ENCODE measurements at regions not wholly inside any gene's neighbourhood (a gene's known extent, or its start where the extent isn't known, plus 50 kb on each side); places are given as distances from the start of the nearest gene placed in this dataset.
A peak's percentile ranks its signal among the peaks of the same experiment; 100 is the strongest.

DNA sequence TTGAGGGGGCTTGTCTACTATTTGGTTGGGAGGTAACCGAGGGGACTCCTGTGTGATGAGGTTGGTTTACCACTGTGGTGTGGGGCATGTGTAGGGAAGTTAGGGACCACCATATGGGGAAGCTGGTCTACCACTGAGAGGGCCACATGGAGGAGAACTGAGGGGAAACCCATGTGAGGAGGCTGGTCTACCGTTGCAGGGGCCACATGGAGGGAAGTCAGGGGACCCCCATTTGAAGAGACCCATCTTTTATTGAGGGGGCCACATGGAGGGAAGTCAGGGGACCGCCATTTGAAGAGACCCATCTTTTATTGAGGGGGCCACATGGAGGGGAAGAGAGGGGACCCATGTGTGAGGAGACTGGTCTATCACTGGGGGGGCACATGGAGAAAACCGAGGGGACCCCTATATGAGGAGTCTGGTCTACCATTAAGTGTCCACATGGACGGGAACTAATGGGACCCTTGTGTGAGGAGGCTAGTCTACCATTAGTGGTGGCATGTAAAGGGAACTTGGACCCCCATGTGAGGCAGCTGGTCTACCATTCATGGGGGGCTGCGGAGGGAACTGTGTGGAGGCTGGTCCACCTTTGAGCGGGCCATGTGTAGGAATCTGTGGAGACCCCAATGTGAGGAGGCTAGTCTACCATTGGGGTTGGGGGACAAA, 165.5 kb downstream of the FBLN2 start:
- peak; percentile 4 to 6 for DNase-seq

DNA sequence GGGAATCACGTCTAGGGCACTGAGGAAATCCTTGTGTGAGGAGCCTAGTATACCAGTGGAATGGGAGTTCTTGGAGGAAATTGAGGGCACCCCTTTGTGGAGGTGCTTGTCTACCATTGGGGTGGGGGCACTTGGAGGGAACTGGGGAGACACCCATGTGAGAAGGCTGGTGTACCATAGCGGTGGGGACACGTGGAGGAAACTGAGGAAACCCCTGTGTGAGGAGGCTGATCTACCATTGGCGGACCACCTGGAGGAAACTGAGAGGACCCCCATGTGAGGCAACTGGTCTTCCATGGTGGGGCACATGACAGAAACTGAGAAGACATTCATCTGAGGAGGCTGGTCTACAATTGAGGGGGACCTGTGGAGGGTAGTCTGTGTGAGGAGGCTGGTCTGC, 164.5 kb downstream of the FBLN2 start:
- peak; percentile 4 to 6 for DNase-seq

DNA sequence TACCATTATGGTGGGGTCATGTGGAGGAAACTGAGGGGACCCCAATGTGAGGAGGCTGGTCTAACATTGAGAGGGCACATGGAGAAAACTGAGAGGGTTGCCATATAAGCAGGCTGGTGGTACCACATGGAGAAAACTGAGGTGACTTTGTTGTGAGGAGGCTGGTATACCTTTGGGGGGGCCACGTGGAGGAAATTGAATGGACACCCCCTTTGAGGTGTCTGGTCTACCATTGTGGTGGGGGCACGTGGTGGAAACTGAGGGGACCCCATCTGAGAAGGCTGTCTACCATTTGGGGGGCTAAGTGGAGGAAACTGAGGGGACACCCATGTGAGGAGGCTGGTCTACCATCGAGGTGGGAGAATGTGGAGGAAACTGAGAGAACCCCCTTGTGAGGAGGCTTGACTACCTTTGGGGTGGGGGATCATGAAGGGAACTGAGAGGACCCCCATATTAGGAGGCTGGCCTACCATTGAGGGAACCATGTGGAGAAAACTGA, 163.8 kb downstream of the FBLN2 start:
- peak in 1 of 2 experiments; percentile 0 for DNase-seq

DNA sequence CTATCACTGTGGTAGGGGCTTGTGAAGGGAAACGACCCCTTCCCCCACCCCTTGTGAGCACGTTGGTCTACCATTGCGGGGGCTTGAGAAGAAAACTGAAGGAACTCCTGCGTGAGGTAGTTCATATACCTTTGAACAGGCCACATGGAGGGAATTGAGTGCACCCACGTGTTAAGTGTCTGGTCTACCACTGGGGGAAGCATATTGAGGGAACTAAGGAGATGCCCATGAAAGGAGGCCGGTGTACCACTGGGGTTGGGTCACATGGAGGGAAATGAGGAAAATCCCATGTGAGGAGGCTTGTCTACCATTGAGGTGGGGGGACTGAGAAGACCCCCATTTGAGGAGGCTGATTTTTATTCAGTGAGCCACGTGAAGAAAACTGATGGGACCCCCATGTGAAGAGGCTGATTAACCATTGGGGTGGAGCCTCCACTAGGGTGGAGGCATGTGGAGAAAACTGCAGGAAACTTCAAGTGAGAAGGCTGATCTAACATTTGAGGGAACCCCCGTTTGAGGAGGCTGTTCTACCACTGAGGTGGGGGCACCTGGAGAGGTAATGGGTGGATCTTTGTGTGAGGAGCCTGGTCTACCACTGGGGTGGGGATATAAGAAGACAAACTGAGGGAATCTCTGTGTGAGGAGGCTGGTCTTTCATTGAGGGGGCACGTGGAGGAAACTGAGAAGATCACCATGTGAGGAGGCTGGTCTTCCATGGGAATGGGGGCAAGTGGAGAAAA, 163.2 kb downstream of the FBLN2 start:
- DNase-seq = peak in 1 of 2 experiments; percentile 4

DNA sequence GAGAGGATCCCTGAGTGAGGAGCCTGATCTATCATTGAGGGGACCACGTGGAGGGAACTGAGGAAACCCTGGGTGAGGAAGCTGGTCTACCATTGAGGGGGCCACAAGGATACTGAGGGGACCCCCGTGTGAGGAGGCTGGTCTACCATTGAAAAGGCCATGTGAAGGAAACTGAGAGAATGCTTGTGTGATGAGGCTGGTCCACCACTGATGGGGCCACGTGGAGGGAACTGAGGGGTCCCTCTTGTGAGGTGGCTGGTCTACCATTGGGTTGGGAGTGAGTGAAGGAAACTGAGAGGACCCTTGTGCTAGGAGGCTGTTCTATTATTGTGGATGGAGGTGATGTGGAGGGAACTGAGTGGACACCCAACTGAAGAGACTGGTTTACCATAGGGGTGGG, 161.3 kb downstream of the FBLN2 start:
- DNase-seq = no peak

DNA sequence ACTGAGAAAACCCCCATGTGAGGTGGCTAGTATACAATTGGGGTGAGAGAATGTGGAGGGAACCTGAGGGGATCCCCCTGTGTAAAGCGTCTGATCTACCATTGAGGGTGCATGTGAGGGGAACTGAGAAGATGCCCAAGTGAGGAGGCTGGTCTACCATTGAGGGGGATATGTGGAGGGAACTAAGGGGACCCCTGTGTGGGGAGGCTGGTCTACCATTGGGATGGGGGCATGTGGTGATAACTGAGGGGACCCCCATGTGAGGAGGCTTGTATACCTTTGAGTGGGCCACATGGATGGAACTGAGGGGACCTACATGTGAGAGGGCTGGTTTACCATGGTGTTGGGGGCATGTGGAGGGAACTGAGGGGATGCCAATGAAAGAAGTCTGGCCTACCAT, 160.8 kb downstream of the FBLN2 start:
- DNase-seq = peak; percentile 6 to 7

DNA sequence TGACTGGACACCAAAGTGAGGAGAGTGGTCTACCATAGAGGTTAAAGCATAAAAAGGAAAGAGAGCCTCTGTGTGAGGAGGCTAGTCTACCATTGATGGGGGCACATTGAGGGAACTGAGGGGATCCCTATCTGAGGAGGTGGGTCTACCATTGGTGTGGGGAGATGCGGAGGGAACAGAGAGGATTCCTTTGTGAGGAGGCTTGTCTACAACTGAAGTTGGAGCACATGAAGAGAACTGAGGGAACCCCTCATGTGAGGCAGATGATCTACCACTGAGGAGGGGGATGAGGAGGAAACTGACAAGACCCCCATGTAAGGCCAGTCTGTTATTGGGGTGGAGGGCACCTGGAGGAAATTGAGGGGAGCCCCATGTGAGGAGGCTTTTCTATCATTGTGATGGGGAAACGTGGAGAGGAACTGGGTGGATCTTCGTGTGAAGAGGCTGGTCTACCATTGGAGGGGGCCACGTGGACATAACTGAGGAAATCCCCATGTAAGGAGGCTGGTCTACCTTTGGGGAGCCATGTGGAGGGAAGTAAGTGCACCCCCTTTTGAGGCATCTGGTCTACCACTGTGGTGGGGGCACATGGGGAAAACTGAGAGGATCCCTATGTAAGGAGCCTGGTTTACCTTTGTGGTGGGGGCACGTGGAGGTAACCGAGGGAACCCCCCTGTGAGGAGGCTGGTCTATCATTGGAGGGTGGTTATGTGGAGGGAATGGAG, 160.1 kb downstream of the FBLN2 start:
- DNase-seq = peak in 1 of 2 experiments; percentile 2

DNA sequence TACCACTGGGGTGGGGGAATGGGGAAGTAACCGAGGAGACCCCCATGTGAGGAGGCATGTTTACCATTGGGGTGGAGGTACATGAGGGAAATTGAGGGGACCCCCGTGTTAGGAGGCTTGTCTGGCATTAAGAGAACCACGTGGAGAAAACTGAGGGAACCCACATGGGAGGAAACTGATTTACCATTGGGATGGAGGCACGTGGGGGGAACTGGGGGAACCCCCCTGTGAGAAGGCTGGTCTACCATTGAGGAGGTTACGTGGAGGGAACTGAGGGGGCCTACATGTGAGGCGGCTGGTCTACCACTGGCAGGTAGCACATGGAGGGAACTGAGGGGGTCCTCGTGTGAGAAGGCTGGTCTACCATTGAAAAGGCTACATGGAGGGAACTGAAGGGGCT, 159.4 kb downstream of the FBLN2 start:
- DNase-seq = no peak

DNA sequence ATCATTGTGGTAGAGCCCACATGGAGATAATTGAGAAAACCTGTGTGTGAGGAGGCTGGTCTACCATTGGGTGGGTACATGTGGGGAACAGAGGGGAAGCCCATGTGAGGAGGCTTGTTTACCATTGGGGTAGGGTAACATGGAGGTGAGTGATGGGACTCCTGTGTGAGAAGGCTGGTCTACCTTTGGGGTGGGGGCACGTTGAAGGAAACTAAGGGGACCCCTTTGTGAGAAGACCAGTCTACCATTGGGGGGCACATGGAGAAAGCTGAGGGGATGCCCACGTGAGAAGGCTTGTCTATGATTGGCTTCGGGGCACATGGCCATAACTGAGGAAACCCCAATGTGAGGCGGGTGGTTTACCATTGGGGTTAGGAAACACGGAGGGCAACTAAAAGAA, 158.5 kb downstream of the FBLN2 start:
- DNase-seq = no peak

DNA sequence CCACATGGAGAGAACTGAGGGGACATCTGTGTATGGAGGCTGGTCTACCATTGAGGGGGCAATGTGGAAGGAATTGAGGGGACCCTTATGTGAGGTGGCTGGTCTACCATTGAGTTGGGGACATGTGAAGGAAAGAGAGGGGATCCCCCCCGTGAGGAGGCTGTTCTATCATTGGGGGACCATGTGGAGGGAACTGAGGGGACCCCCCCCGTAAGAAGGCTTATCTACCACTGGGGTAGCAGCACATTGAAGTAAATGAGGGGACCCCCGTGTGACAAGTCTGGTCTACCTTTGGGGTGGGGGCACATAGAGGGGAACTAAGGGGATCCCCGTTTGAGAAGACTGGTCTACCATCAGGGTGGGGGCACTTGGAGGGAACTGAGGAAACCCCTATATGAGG, 158.0 kb downstream of the FBLN2 start:
- no peak for DNase-seq

DNA sequence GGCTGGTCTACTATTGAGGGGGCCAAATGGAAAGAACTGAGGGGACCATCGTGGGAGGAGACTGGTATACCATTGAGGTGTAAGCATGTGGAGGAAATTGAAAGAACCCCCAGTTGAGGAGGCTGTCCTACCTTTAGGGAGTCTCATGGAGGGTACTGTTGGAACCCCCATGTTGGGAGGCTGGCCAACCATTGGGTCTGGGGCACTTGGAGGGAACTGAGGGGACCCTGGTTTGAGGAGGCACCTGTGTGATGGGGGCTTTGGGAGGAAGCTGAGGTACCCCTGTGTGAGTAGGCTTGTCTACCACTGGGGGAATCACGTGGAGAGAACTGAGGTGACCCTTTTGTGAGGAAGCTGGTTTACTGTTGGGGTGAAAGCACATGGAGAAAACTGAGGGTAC, 157.5 kb downstream of the FBLN2 start:
- no peak for DNase-seq

DNA sequence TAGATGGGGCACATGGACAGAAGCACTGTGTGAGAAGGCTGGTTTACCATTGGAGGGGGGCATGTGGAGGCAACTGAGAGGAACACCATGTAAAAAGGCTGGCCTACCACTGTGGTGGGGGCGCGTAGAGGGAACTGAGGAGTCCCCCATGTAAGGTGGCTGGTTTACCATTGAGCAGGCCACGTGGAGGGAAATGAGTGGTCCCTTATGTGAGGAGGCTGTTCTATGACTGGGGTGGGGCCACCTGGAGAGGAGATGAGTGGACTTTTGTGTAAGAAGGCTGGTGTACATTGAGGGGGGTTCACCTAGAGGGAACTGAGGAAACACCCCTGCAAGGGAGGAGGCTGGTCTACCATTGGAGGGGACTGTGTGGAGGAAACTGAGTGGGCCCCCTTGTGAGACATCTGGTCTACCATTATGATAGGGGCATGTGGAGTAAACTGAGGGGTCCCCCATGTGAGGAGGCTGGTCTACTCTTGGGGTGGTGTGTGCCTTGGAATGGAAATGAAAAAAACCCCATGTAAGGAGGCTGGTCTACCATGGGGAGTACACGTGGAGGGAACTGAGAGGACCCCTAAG, 156.9 kb downstream of the FBLN2 start:
- no peak for DNase-seq

DNA sequence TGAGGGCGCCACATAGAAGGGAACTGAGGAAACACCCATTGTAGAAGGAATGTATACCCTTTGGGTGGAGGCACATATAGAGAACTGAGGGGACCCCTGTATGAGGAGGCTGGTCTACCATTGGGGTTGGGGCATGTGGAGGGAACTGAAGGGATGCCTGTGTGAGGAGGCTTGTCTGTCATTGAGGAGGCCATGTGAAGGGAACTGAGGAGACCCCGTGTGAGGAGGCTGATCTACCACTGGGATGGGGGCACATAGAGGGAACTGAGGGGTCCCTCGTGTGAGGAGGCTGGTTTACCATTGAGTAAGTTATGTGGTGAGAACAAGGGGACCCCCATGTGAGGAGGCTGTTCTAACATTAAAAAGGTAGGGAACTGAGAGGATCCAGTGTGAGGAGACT, 156.1 kb downstream of the FBLN2 start:
- no peak for DNase-seq

DNA sequence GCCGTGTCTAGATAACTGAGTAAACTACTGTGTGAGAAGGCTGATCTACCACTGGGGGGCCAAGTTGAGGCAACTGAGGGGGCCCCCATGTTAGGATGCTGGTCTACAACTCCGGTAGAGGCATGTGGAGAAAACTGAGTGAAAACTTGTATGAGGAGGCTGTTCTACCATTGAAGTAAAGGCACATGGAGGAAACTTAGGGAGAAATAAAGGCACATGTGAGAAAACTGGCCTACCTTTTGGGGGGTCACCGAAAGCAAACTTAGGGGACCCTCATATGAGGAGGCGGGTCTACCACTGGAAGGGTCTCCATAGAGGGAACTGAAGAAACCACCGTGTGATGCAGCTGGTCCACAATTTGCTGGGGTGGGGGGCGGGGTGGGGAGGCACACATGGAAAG, 155.2 kb downstream of the FBLN2 start:
- DNase-seq = no peak

DNA sequence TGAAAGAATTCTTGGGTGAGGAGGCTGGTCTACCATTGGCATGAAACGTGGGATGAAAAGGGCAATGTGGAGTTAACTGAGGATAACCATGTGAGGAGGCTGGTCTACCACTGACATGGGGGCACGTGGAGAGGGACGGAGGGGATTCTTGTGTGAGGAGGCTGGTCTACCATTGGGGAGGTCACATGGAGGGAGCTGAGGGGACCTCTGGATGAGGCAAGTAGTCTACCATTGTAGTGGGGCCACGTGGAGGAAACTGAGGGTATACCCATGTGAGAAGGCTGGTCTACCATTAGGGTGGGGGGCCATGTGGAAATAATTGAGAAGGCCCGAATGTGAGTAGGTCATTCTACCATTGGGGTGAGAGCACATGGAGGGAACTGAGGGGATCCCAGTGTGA, 154.1 kb downstream of the FBLN2 start:
- no peak for DNase-seq

DNA sequence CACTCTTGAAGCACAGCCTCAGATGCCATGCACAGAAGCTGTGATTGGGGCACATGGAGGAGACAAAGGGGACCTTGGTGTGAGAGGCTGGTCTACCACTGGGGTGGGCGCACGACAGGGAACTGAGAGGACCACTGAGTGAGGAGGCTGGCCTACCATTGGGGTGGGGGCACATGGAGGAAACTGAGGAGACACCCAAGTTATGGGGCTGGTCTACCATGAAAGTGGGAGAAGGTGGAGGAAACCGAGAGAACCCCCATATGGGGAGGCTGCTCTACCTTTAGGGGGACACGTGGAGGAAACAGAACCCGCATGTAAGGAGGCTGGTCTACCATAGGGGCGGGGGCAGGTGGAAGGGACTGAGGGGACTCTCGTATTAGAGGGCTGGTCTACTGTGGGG, 153.4 kb downstream of the FBLN2 start:
- DNase-seq = no peak

DNA sequence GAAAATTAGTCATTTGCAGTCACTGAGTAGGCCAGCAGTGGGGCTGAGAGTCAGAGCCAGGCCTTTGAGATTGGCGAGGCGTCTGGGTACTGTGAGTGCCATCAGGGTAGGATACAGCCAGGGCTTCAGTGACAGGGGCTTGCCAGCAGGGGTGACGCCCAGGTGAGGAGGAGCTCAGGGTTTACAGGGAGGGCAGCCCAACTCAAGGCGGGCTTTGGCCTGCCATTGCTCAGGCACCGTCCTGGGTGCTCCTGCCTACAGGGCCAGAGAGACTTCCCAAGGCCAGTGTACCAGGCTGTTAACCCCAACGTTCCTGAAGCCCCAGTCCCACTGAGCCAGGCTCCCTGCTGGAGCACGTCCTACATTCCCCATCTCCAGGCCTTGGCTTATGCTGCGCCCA, 152.0 kb downstream of the FBLN2 start:
- no peak for DNase-seq

DNA sequence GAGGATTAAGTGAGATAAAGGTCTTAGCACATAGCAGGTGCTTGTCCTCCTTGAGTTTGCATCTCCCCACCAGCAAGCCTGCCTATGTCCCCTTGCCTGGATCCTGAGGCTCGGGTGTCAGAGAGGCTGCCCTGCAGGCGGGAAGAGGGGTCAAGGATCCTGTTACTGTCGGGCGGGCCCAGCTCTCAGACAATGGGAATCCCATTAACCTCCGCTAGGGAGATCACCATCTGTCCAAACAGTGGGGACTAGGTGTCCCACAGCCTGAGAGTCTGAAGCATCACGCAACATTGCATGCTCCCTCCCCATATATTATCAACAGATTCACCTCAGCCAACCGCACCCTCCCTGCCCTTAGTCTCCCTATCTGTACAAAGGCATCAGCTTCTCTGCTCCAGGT, 151.4 kb downstream of the FBLN2 start:
- no peak for DNase-seq

DNA sequence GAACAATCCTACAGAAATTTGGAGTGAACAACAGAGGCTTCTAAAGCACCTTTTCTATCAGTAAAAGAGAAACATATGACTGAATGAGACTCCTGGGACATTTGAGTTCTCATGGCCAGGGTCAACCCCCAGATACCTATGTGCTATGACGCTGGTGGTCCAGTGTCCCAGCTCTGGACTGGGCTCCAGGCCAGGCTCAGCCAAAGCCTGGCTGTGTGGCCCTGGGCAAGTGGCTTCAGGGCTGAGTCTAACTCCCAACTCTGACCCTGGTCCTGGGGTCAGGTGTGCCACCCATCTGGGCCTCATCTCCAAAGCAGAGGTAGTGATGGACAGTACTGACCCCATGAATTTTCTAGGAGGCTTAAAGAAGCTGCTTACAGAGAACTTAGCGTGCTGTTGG, 147.8 kb downstream of the FBLN2 start:
- no peak for DNase-seq

DNA sequence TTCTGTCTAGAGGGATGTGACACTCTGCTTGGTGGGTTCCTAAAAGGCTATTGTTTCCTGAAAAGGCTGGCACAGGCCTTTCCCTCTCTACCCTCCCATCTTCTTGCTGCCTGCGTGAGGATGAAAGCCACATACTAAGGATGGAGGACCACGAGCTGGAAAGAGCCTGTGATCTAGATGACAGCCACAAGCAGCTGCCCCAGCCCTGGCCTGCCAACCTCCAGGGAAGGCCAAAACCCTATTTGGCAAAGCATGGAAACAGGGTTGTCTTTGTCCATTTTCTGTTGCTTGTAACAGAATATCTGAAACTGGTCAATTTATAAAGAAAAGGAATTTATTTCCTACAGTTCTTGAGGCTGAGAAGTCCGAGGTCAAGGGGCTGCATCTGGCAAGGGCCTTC, 144.5 kb downstream of the FBLN2 start:
- no peak for DNase-seq

DNA sequence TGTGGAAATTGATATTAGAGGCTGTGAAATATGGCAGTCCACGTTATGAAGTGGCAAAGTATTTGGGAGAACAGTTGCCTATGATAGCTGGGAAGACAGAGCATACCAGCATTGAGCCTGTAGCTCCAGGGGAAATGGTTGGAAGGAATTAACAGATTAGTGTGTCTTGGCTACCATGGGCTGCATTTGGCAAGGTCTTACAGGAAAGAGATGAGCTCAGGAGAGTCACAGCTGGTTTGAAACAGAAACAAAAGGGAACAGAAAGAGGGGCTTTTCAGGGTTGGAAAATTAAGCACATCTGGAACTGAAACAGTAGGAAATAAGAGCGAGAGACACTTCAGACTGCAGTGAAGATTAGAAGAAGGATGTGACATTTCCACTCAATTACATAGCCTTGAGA, 141.7 kb downstream of the FBLN2 start:
- DNase-seq = no peak

DNA sequence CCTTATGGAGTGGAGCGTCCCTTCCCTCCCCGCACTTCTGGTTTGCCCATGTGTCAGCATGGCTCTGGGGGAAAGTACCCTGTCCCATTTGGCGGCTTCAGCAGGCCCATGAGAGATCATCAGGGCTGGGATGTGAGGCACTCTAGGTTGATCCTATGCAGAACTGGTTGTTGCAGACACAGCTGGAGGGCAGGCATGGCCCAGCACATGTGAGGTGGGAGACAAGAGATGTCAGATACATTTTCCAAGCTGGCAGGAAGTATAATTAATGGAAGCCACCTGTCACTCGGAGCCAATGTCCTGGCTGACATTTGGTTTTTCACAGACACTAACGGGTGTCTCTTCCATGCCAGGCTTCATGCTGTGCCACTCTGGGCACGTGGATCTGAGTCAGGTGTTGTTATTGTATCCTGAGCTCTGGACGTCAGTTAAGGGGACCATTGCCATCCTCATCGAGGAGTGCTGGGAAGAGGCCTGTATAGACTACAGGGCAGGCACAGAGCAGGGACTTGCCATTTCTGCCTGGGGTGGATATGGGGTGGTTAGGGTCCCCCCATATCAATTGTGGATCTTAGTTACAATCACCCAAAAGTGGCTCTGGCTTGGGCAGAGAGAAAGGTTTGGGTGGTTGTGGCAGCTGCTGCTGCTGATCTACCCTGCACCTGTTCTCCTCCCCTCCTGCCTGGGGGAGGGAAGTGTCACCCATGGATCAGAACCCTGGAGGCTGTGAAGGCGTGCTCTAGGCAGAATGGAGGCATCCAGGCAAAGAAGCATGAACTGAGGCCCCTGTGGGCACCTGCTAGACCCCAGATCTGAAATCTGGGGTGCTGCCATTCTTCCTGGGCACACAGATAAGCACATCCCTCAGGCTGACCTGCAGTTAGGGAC, 140.7 kb downstream of the FBLN2 start:
- no peak for DNase-seq

DNA sequence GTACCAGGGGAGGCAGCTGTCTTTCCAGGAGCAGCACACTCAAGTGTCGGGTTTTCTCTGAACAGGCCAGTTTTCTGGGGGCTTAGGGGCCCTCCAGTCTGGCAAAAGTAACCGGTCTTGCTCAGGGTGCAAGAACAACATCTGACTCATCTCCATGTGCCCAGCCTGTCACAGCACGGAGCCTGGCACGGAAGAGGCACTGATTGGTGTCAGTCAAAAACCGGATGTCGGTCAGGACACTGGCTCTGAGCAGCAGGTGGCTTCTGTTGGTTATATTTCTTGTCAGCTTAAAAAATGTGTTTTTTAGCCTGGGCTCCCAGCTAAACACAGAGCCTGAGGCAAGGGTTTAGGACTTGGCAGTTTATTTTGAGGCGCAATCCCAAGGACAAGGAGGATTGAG, 139.9 kb downstream of the FBLN2 start:
- DNase-seq = no peak

All from activated T-cell treated with anti-CD3 and anti-CD28 coated beads, Interleukin-2, amount 50 U/mL, for 48 hours (primary cell).